PC-3 (cell line): ENCODE measurements at regions not wholly inside any gene's neighbourhood (a gene's known extent, or its start where the extent isn't known, plus 50 kb on each side); places are given as distances from the start of the nearest gene placed in this dataset.
A peak's percentile ranks its signal among the peaks of the same experiment; 100 is the strongest.

Source experiments
- ATAC-seq: fragments of 200-7000 bp; cut with Tn5 transposase; 2 replicates; pipeline ENCODE4 v1.9.1; 2020; ENCODE audit warnings: mild to moderate bottlenecking, moderate library complexity
- BruUV-seq: library from RNA; stranded (reverse); fragments of 400-500 nt; replicated peaks from 2 replicates; lab custom pipeline; 2021; lab: Mats Ljungman, UMichigan
- CTCF ChIA-PET: fragments of 300-600 bp; sonication (Branson Sonifier 250); formaldehyde crosslinking; loops from one replicate; lab custom pipeline; 2022; ENCODE audit warnings: antibody characterized with exemption; lab: Charles Lee
- POLR2A ChIA-PET: fragments of 300-600 bp; sonication (Branson Sonifier 250); formaldehyde crosslinking; loops from one replicate; lab custom pipeline; 2022; ENCODE audit warnings: antibody characterized with exemption; ENCODE audit not compliant: unreplicated experiment; lab: Charles Lee
- DNase-seq: peaks from one replicate; pipeline ENCODE4 v3.0.0-alpha.2; 2015
- H2AFZ ChIP-seq: fragments of 300-600 bp; sonication (generic); 2 replicates; pipeline ENCODE4 v1.6.0; 2016; ENCODE audit warnings: antibody characterized with exemption, low read length
- H3F3A ChIP-seq: fragments of 300-600 bp; sonication (generic); one replicate; pipeline ENCODE4 v1.6.0; 2017; ENCODE audit warnings: antibody characterized with exemption, low read length, control low read depth, mild to moderate bottlenecking; ENCODE audit not compliant: unreplicated experiment
- H3K27ac ChIP-seq: fragments of 300-600 bp; sonication (generic); 2 replicates; pipeline ENCODE4 v1.5.1; 2016; ENCODE audit warnings: mild to moderate bottlenecking, low read length
- H3K27me3 ChIP-seq: fragments of 300-600 bp; sonication (generic); 2 replicates; pipeline ENCODE4 v1.6.1; 2016; ENCODE audit warnings: low read length, mixed read lengths
- H3K36me3 ChIP-seq: fragments of 300-600 bp; sonication (generic); 2 replicates; pipeline ENCODE4 v1.6.1; 2016; ENCODE audit warnings: low read depth, mixed run types, low read length, mixed read lengths
- H3K4me1 ChIP-seq: fragments of 300-600 bp; sonication (generic); 2 replicates; pipeline ENCODE4 v1.5.1; 2016; ENCODE audit warnings: low read length; ENCODE audit not compliant: insufficient read depth
- H3K4me2 ChIP-seq: fragments of 300-600 bp; sonication (generic); 2 replicates; pipeline ENCODE4 v1.6.0; 2016; ENCODE audit warnings: low read length
- H3K4me3 ChIP-seq: fragments of 300-600 bp; sonication (generic); 2 replicates; pipeline ENCODE4 v1.5.1; 2016; ENCODE audit warnings: mild to moderate bottlenecking, low read length, mixed read lengths
- H3K79me2 ChIP-seq: fragments of 300-600 bp; sonication (generic); 2 replicates; pipeline ENCODE4 v1.6.1; 2017; ENCODE audit warnings: low read length, mixed read lengths
- H3K9ac ChIP-seq: fragments of 300-600 bp; sonication (generic); 2 replicates; pipeline ENCODE4 v1.6.0; 2016; ENCODE audit warnings: mild to moderate bottlenecking, low read length
- H3K9me2 ChIP-seq: fragments of 300-600 bp; sonication (generic); replicated peaks from 2 replicates; pipeline ENCODE4 v1.6.1; 2016; ENCODE audit warnings: mixed run types, low read length, mixed read lengths
- H3K9me3 ChIP-seq: fragments of 300-600 bp; sonication (generic); 2 replicates; pipeline ENCODE4 v1.6.1; 2016; ENCODE audit warnings: low read length, mixed read lengths
- H4K20me1 ChIP-seq: fragments of 300-600 bp; sonication (generic); 2 replicates; pipeline ENCODE4 v1.6.1; 2016; ENCODE audit warnings: low read length, mixed read lengths
- CTCF ChIP-seq: fragments of 300-600 bp; sonication (generic); conservative IDR thresholded peaks from 2 replicates; pipeline ENCODE4 v1.5.1; 2017; ENCODE audit warnings: antibody characterized with exemption, low read depth, mild to moderate bottlenecking, low read length
- EZH2 ChIP-seq: fragments of 300-600 bp; sonication (generic); IDR thresholded peaks from one replicate; pipeline ENCODE4 v1.6.1; 2017; ENCODE audit warnings: antibody characterized with exemption, mild to moderate bottlenecking, low read length; ENCODE audit not compliant: unreplicated experiment
- EZH2phosphoT487 ChIP-seq: fragments of 300-600 bp; sonication (generic); IDR thresholded peaks from 2 replicates; pipeline ENCODE4 v1.6.1; 2018; ENCODE audit warnings: mild to moderate bottlenecking, antibody characterized with exemption, low read length, borderline replicate concordance
- intact Hi-C: fragments of 100-400 bp; cut with micrococcal nuclease; formaldehyde crosslinking; loops from 2 replicates; pipeline ENCODE4 v1.9.0; 2023

GRCh38 chr20:11496380-11496779 is 421.3 kb upstream of the BTBD3 start:
- DNase-seq: peak; percentile 40
- CTCF ChIA-PET: no interaction called here
- H2AFZ ChIP-seq: no peak overlapping the region

DNA sequence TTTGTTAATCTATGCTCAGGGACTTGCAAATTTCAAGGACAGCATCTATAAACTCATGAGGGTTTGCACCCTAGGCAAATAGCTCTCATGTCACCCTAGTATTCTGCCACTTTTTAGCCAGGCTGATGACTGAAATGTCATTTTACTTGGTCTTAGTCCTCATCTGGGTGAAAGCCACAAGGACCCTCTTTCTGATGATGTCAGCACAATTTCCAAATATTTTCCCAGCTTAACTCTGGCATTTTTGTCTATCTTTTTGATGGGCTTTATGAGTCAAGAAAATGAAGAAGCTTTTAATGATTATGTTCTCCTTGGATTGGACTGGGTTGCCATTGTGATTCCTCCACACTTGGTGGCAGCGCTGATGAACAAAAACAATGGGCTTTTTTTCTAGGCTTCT is 420.1 kb upstream of the BTBD3 start:
- no peak overlapping the region for H2AFZ ChIP-seq
- ATAC-seq: no peak
- no peaks in the 10 kb centered on the region for H3F3A ChIP-seq
- no peaks in the 10 kb centered on the region for H3K9me2 ChIP-seq
- H3K4me2 ChIP-seq: no peak overlapping the region
- no peak for DNase-seq
- no peak overlapping the region for H3K4me3 ChIP-seq
- no peak overlapping the region for H3K9ac ChIP-seq
- intact Hi-C loops: no loop called here
- H3K9me3 ChIP-seq: no peaks in the 10 kb centered on the region
- H3K27me3 ChIP-seq: no peaks in the 10 kb centered on the region
- POLR2A ChIA-PET: no interaction called here
- H3K27ac ChIP-seq: no peak overlapping the region
- H3K36me3 ChIP-seq: no peaks in the 10 kb centered on the region
- 0 out of 2 replicates have a peak, but pooled peaks cover 5% of the 10 kb centered on the region for H3K4me1 ChIP-seq
- TF ChIP-seq EZH2: no peak
- TF ChIP-seq CTCF: no peak
- TF ChIP-seq EZH2phosphoT487: no peak
- CTCF ChIA-PET: no interaction called here
- BruUV-seq: no TSS peak
- no peaks in the 10 kb centered on the region for H4K20me1 ChIP-seq
- no peaks in the 10 kb centered on the region for H3K79me2 ChIP-seq

More at GRCh38 chr20:11496380-11496779, 421.3 kb upstream of the BTBD3 start:
- H3K4me1 ChIP-seq: 0 out of 2 replicates have a peak, but pooled peaks cover 5% of the 10 kb centered on the region
- POLR2A ChIA-PET: no interaction called here
- H3K79me2 ChIP-seq: no peaks in the 10 kb centered on the region
- no TSS peak for BruUV-seq
- H3K9me2 ChIP-seq: no peaks in the 10 kb centered on the region
- H3K36me3 ChIP-seq: no peaks in the 10 kb centered on the region
- H3K4me2 ChIP-seq: no peak overlapping the region
- H3F3A ChIP-seq: no peaks in the 10 kb centered on the region
- intact Hi-C loops: no loop called here
- no peak overlapping the region for H3K9ac ChIP-seq
- H4K20me1 ChIP-seq: no peaks in the 10 kb centered on the region
- TF ChIP-seq CTCF (no peak), EZH2 (no peak), EZH2phosphoT487 (no peak)
- H3K27me3 ChIP-seq: no peaks in the 10 kb centered on the region
- no peaks in the 10 kb centered on the region for H3K9me3 ChIP-seq
- no peak overlapping the region for H3K27ac ChIP-seq
- no peak for ATAC-seq
- H3K4me3 ChIP-seq: no peak overlapping the region

- TF ChIP-seq EZH2 (no peak), EZH2phosphoT487 (no peak), CTCF (no peak)
These were observed 418.5 kb upstream of the BTBD3 start for GRCh38 chr20:11499101-11499634.

More at GRCh38 chr20:11499101-11499634, 418.5 kb upstream of the BTBD3 start:
- Histone ChIP-seq H3K9ac (no peak overlapping the region), H3K36me3 (no peaks in the 10 kb centered on the region), H3K9me2 (no peaks in the 10 kb centered on the region), H3K79me2 (no peaks in the 10 kb centered on the region), H3K9me3 (no peaks in the 10 kb centered on the region), H3K27ac (no peak overlapping the region), H3K4me1 (0 out of 2 replicates have a peak, but pooled peaks cover 5% of the 10 kb centered on the region), H3K27me3 (no peaks in the 10 kb centered on the region), H4K20me1 (no peaks in the 10 kb centered on the region), H3K4me2 (no peak overlapping the region), H3F3A (no peaks in the 10 kb centered on the region), H2AFZ (no peak overlapping the region), H3K4me3 (no peak overlapping the region)
- peak; percentile 40 for DNase-seq
- POLR2A ChIA-PET: no interaction called here
- no TSS peak for BruUV-seq
- CTCF ChIA-PET: no interaction called here
- intact Hi-C loops: no loop called here
- peak; percentile 29; the same call in 1 of the 2 replicates for ATAC-seq
